ENCODE measurements at regions not wholly inside any gene's neighbourhood (a gene's known extent, or its start where the extent isn't known, plus 50 kb on each side); places are given as distances from the start of the nearest gene placed in this dataset.

DNA sequence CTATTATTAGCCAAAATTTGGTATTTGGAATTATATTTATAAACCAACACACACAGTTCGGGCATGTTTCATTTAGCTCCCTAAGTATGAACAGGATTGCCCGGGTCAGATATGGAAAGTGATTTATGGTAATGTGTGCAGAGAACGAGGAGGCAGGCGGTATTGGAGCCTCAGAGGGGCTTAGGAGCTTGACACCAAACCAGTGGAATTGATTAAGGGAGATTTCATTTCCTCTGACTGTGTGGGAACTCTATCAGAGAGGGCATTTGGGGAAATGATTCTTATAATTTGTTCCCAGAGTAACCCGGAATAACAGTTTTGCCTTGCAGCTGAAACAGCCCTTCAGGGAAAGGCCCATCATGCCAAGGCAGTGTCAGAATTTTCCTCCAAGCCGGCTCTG lies 115.1 kb upstream of the SPTLC3 start:
- TF ChIP-seq, protein P1, sequence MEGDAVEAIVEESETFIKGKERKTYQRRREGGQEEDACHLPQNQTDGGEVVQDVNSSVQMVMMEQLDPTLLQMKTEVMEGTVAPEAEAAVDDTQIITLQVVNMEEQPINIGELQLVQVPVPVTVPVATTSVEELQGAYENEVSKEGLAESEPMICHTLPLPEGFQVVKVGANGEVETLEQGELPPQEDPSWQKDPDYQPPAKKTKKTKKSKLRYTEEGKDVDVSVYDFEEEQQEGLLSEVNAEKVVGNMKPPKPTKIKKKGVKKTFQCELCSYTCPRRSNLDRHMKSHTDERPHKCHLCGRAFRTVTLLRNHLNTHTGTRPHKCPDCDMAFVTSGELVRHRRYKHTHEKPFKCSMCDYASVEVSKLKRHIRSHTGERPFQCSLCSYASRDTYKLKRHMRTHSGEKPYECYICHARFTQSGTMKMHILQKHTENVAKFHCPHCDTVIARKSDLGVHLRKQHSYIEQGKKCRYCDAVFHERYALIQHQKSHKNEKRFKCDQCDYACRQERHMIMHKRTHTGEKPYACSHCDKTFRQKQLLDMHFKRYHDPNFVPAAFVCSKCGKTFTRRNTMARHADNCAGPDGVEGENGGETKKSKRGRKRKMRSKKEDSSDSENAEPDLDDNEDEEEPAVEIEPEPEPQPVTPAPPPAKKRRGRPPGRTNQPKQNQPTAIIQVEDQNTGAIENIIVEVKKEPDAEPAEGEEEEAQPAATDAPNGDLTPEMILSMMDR (IDR thresholded peaks at IDR 0.05): no peak
- no peak for TF ChIP-seq POLR2A (IDR thresholded peaks at IDR 0.05)

Data from lower leg skin (tissue), 3 donors.